Lung (tissue), 11 donors: ENCODE measurements at regions not wholly inside any gene's neighbourhood (a gene's known extent, or its start where the extent isn't known, plus 50 kb on each side); places are given as distances from the start of the nearest gene placed in this dataset.

Experiments
- ATAC-seq: fragments of 200-7000 bp; cut with Tn5 transposase; one replicate; pipeline ENCODE4 v1.9.1; 2020; ENCODE audit warnings: moderate number of reproducible peaks; ENCODE audit not compliant: insufficient read depth, low FRiP score
- DNase-seq, 3 donors: peaks; one replicate each; pipeline ENCODE4 v3.0.0-alpha.2; 2013 to 2017
- H3K27ac ChIP-seq, 2 donors: one replicate each; pipeline ENCODE4 v1.5.1; 2013; ENCODE audit warnings: mild to moderate bottlenecking in 2 of 2, moderate library complexity in 2 of 2, control low read depth in 1 of 2, inconsistent platforms in 1 of 2, low read depth in 1 of 2, low read length in 1 of 2
- H3K27me3 ChIP-seq, 3 donors: one replicate each; pipeline ENCODE4 v1.5.1; 2013; ENCODE audit warnings: low read length in 2 of 3; ENCODE audit not compliant: control insufficient read depth in 3 of 3, insufficient read depth in 3 of 3
- H3K36me3 ChIP-seq, 4 donors: one replicate each; pipeline ENCODE4 v1.5.1; 2013; ENCODE audit warnings: low read length in 4 of 4, mild to moderate bottlenecking in 1 of 4, moderate library complexity in 1 of 4; ENCODE audit not compliant: control insufficient read depth in 4 of 4, insufficient read depth in 4 of 4
- H3K4me1 ChIP-seq, 5 donors: one replicate each; pipeline ENCODE4 v1.5.1; 2013; ENCODE audit warnings: low read length in 5 of 5, mild to moderate bottlenecking in 2 of 5, moderate library complexity in 1 of 5; ENCODE audit not compliant: control insufficient read depth in 5 of 5, insufficient read depth in 5 of 5
- H3K4me3 ChIP-seq: one replicate; pipeline ENCODE4 v1.5.1; 2013; ENCODE audit warnings: mild to moderate bottlenecking, control low read depth, moderate library complexity
- H3K9ac ChIP-seq, 2 donors: one replicate each; pipeline ENCODE4 v1.5.1; 2013; ENCODE audit warnings: low read length in 2 of 2, control low read depth in 1 of 2; ENCODE audit not compliant: insufficient read depth in 1 of 2
- H3K9me3 ChIP-seq, 4 donors: one replicate each; pipeline ENCODE4 v1.5.1; 2013; ENCODE audit warnings: low read length in 3 of 4, mild to moderate bottlenecking in 1 of 4, moderate library complexity in 1 of 4; ENCODE audit not compliant: control insufficient read depth in 4 of 4, insufficient read depth in 3 of 4
- CTCF ChIP-seq: IDR thresholded peaks from 2 replicates; pipeline ENCODE4 v1.5.1; 2012; ENCODE audit warnings: mild to moderate bottlenecking; ENCODE audit errors: control extremely low read depth, extremely low read depth
- WGBS, 2 donors: extraction: QIAGEN DNeasy Blood & Tissue Kit; methylation state at CpG; one replicate each; pipeline ENCODE4 v1.1.7; 2013; 5-methylcytosine and 5-hydroxymethylcytosine counted together
- donor health status: control.
- donor health status: control.
- donor health status: Bipolar disorder and iron deficiency.
- donor health status: healthy.
- donor health status: DM: yes; HTN: yes; CAD: no.

- Histone ChIP-seq H3K4me1 (peaks cover 0 to 19% (median 8%) of the 10 kb centered on the region in 5 donors), H3K27ac (no peak overlapping the region), H3K27me3 (no peaks in the 10 kb centered on the region), H3K9me3 (no peaks in the 10 kb centered on the region), H3K9ac (no peak overlapping the region), H3K36me3 (no peaks in the 10 kb centered on the region), H3K4me3 (no peak overlapping the region)
- ATAC-seq, result no peak
- 95 to 98% methylated on average over 2 of the region's 2 CpGs for WGBS, 2 donors
- no peak for TF ChIP-seq CTCF
- no peak for DNase-seq
Measured at GRCh38 chr2:15884790-15885189, 55.6 kb upstream of the MYCN start.

GRCh38 chr2:15886231-15886630 is 54.1 kb upstream of the MYCN start:
- Histone ChIP-seq H3K9me3 (no peaks in the 10 kb centered on the region), H3K27me3 (no peaks in the 10 kb centered on the region), H3K9ac (no peak overlapping the region), H3K36me3 (no peaks in the 10 kb centered on the region), H3K4me3 (no peak overlapping the region), H3K4me1 (peaks cover 0 to 32% (median 9%) of the 10 kb centered on the region in 5 donors), H3K27ac (no peak overlapping the region)
- ATAC-seq (no peak), DNase-seq (no peak)
- TF ChIP-seq CTCF, result no peak
- 85 to 86% methylated on average over 6 of the region's 6 CpGs for WGBS, 2 donors

GRCh38 chr2:15889442-15890123 is 50.8 kb upstream of the MYCN start:
- ATAC-seq, result no peak
- WGBS, 2 donors, result 65 to 75% methylated on average over 15 of the region's 15 CpGs

More at GRCh38 chr2:15889442-15890123, 50.8 kb upstream of the MYCN start:
- TF ChIP-seq CTCF, result no peak
- H3K9me3 ChIP-seq, result no peaks in the 10 kb centered on the region
- H3K27me3 ChIP-seq, result no peaks in the 10 kb centered on the region
- no peak overlapping the region for H3K9ac ChIP-seq
- no peak overlapping the region for H3K27ac ChIP-seq
- peak; percentile 87 to 92 (median 92) for DNase-seq
- no peaks in the 10 kb centered on the region for H3K36me3 ChIP-seq
- peaks cover 0 to 44% (median 9%) of the 10 kb centered on the region in 5 donors for H3K4me1 ChIP-seq
- H3K4me3 ChIP-seq, result no peak overlapping the region
